Osteoblast (primary cell): ENCODE measurements at regions not wholly inside any gene's neighbourhood (a gene's known extent, or its start where the extent isn't known, plus 50 kb on each side); places are given as distances from the start of the nearest gene placed in this dataset.

Experiments
- DNase-seq: peaks from one replicate; pipeline ENCODE4 v3.0.0; 2011; ENCODE audit warnings: low spot score, mixed read lengths; ENCODE audit not compliant: insufficient read length; ENCODE audit errors: missing footprints
- H2AFZ ChIP-seq: 2 replicates; pipeline ENCODE4 v1.6.0; 2011; ENCODE audit warnings: mild to moderate bottlenecking, low read length
- H3K27ac ChIP-seq: 2 replicates; pipeline ENCODE4 v1.5.1; 2011; ENCODE audit warnings: mild to moderate bottlenecking, low read depth, low read length, moderate library complexity
- H3K27me3 ChIP-seq: 2 replicates; pipeline ENCODE4 v1.6.0; 2012; ENCODE audit warnings: mild to moderate bottlenecking, control low read depth, inconsistent platforms, low read length, moderate library complexity; ENCODE audit not compliant: insufficient read depth
- H3K36me3 ChIP-seq: 2 replicates; pipeline ENCODE4 v1.5.1; 2011; ENCODE audit warnings: mild to moderate bottlenecking, low read length, control low read depth, moderate library complexity; ENCODE audit not compliant: insufficient read depth
- H3K4me1 ChIP-seq: 2 replicates; pipeline ENCODE4 v1.5.1; 2011; ENCODE audit warnings: mild to moderate bottlenecking, low read length, control low read depth, moderate library complexity; ENCODE audit not compliant: insufficient read depth
- H3K4me2 ChIP-seq: 2 replicates; pipeline ENCODE4 v1.6.0; 2011; ENCODE audit warnings: mild to moderate bottlenecking, low read length; ENCODE audit not compliant: insufficient read depth
- H3K4me3 ChIP-seq: fragments of 200-600 bp; sonication (generic); 3 replicates; pipeline ENCODE4 v1.5.1; 2012; ENCODE audit warnings: mild to moderate bottlenecking, low read length, inconsistent platforms; ENCODE audit not compliant: insufficient read depth
- H3K79me2 ChIP-seq: 2 replicates; pipeline ENCODE4 v1.6.0; 2012; ENCODE audit warnings: mild to moderate bottlenecking, low read length, control low read depth, inconsistent platforms; ENCODE audit not compliant: insufficient read depth
- H3K9me3 ChIP-seq: 2 replicates; pipeline ENCODE4 v1.5.1; 2011; ENCODE audit warnings: low read depth, low read length, control low read depth
- H4K20me1 ChIP-seq: 2 replicates; pipeline ENCODE4 v1.6.0; 2012; ENCODE audit warnings: mild to moderate bottlenecking, low read length, control low read depth; ENCODE audit not compliant: insufficient read depth
- TF ChIP-seq, protein P1 (sequence below): IDR thresholded peaks from 2 replicates; pipeline ENCODE4 v1.5.1; 2011; ENCODE audit warnings: mild to moderate bottlenecking, low read depth, low read length, moderate library complexity; ENCODE audit errors: extremely low read depth

DNA sequence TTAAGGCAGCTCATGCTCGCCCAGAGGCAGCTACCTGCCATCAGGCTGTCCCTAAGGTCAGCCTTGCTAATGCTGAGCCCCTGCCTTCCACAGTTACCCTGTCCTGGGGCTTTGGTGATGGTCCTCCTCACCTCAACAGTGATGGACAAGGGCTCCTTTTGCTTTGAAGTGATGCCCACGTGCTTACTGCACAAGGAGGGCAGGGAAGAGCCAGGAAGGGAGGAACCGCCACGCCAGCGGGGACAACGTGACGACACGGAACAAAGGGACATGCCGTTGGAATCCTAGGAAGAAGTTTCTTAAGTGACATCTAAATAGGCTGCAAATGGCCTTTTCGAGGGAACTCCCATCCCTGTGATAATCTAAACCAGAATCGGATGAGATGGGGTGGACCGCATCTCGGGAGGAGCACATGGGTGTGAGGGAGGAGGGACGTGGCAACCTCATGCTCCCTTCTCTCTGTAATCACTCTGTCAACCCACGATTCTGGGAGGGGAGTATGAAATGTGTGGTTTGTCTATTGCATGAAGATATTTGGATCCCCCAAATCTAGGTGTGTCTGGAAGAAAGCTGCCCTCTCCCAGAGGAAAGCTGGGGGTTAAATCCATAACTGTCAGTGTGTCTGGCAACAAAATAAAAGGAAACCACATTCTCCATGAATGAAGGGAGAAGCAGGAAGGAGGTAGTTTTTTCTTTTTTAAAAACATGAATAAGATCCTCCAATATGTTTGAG, 110.9 kb upstream of the IRF2BP2 start:
- Histone ChIP-seq H3K4me3 (no peak overlapping the region), H3K4me2 (peak overlapping the region; percentile 60), H3K4me1 (peaks cover 66% of the 10 kb centered on the region), H3K36me3 (no peaks in the 10 kb centered on the region), H3K9me3 (no peaks in the 10 kb centered on the region), H4K20me1 (no peaks in the 10 kb centered on the region), H2AFZ (peak overlapping the region; percentile 38), H3K79me2 (no peaks in the 10 kb centered on the region), H3K27me3 (no peaks in the 10 kb centered on the region), H3K27ac (peak overlapping the region; percentile 99)
- DNase-seq, result no peak
- TF ChIP-seq, protein P1, sequence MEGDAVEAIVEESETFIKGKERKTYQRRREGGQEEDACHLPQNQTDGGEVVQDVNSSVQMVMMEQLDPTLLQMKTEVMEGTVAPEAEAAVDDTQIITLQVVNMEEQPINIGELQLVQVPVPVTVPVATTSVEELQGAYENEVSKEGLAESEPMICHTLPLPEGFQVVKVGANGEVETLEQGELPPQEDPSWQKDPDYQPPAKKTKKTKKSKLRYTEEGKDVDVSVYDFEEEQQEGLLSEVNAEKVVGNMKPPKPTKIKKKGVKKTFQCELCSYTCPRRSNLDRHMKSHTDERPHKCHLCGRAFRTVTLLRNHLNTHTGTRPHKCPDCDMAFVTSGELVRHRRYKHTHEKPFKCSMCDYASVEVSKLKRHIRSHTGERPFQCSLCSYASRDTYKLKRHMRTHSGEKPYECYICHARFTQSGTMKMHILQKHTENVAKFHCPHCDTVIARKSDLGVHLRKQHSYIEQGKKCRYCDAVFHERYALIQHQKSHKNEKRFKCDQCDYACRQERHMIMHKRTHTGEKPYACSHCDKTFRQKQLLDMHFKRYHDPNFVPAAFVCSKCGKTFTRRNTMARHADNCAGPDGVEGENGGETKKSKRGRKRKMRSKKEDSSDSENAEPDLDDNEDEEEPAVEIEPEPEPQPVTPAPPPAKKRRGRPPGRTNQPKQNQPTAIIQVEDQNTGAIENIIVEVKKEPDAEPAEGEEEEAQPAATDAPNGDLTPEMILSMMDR, result no peak

DNA sequence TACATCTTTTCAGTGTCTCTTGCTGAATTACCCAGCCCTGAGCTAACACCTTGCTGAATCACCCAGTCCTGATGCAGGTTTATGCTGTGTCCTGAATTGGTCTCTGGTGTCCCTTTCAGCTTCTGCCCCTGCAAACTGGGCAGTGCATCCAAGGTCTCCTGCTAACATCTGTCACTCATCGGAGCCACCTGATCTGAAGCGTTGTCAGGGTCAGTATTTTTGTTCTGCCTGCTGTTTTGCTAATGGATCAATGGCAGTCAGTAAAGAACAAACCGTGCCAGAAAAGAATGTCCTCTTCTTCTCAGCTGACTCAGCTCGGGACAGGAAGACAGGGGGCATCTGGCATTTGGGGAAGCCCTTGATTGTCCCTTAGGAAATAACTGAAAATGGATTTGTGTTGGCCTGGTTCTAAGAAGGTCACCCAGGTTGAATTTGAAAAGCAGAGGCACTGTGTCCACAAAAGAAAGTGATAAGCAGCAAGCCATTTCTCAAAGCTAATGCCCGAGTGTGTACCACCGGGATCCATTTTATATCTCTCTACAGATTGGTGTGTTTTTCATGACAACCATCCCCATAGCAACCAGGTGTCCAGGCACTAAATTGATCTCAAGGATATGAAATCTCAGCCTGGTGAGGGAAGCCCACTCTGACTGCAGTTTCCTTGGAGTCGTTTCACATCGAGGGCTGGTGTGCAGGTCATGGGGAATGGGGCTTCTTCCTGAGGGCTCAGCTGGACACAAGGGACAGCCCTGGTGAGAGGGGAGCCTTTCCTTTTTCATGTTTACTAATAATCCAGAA, 109.7 kb upstream of the IRF2BP2 start:
- Histone ChIP-seq H3K4me2 (no peak overlapping the region), H2AFZ (no peak overlapping the region), H3K27me3 (no peaks in the 10 kb centered on the region), H3K79me2 (no peaks in the 10 kb centered on the region), H3K9me3 (no peaks in the 10 kb centered on the region), H4K20me1 (no peaks in the 10 kb centered on the region), H3K36me3 (no peaks in the 10 kb centered on the region), H3K27ac (peak overlapping the region; percentile 36), H3K4me3 (no peak overlapping the region), H3K4me1 (peaks cover 62% of the 10 kb centered on the region)
- no peak for DNase-seq
- TF ChIP-seq, protein P1, result no peak

DNA sequence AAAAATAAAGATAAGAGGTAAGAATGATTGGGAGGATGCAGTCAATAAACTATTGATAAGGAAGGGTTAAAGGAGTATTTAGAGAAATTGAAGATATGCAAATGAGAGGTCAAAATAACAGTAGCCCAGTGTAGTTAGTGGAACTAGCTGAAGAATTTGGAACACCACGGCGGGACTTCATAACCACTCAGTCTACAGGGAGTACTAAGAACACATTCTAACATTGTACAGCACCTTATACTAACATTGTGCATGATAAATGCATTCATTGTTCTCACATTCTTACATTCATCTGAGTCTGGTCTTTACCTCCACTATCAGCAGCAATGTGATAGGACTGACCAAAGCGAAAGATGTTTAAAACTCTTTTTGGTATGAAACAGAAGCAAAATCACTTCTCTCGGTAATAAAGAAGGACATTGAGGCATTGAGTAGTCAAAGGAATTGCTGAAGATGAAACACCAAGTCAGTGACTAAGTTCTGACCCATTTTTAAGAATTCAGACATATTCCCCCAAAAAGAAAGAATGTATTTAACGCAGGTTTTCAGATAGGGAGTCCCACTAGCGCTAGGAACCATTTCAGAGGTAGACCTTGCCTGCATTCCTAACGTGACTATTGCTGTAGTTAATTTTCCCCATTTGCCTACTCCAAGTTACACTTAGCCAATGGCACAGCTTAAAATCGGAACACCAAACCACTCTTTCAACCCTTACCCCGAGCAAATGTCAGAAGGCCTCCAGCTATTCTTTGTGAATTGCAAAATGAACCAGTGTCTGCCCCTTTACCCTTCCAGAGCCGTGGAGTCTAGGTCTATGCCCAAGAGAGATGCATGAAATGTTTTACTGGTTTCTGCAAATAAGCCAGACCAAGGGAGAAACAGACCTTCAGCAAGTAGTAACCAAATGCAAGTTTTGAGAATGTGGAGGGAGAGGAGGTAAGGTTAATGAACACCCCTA, 108.8 kb upstream of the IRF2BP2 start:
- H2AFZ ChIP-seq, result no peak overlapping the region
- no peaks in the 10 kb centered on the region for H4K20me1 ChIP-seq
- H3K27ac ChIP-seq, result peak overlapping the region; percentile 36
- no peaks in the 10 kb centered on the region for H3K27me3 ChIP-seq
- no peaks in the 10 kb centered on the region for H3K9me3 ChIP-seq
- H3K4me2 ChIP-seq, result peak overlapping the region; percentile 26
- H3K4me3 ChIP-seq, result no peak overlapping the region
- TF ChIP-seq, protein P1, result no peak
- H3K36me3 ChIP-seq, result no peaks in the 10 kb centered on the region
- no peak for DNase-seq
- H3K4me1 ChIP-seq, result peaks cover 56% of the 10 kb centered on the region
- H3K79me2 ChIP-seq, result no peaks in the 10 kb centered on the region
